A549 (cell line): ENCODE measurements at regions not wholly inside any gene's neighbourhood (a gene's known extent, or its start where the extent isn't known, plus 50 kb on each side); places are given as distances from the start of the nearest gene placed in this dataset.

Experiments
- ATAC-seq, 2 experiments: fragments of 200-7000 bp in 1 of 2; fragments of >200 bp in 1 of 2; cut with Nextera tagmentation in 1 of 2; cut with Tn5 transposase in 1 of 2; 3 replicates each; pipeline versions ENCODE4 v1.8.0 to v1.9.1; 2018 to 2020; ENCODE audit warnings: mild to moderate bottlenecking in 1 of 2, moderate library complexity in 1 of 2
- CTCF ChIA-PET: fragments of 300-600 bp; sonication (Branson Sonifier 250); formaldehyde crosslinking; extraction: SDS; loops from one replicate; lab custom pipeline; 2021; ENCODE audit warnings: antibody characterized with exemption, inconsistent platforms; lab: Yijun Ruan, JAX
- POLR2A ChIA-PET: fragments of 350-600 bp; formaldehyde crosslinking; extraction: SDS; loops from one replicate; lab custom pipeline; 2021; ENCODE audit warnings: antibody characterized with exemption, inconsistent platforms; lab: Yijun Ruan, JAX
- DNase-seq, 2 experiments: peaks; one replicate each; pipeline versions ENCODE4 v3.0.0 to v3.0.0-alpha.2; 2011 to 2016; ENCODE audit warnings: low read depth in 1 of 2, low spot score in 1 of 2
- FAIRE-seq: peaks from 2 replicates; lab custom pipeline; 2011; peaks lifted over from hg19 to GRCh38; lab: Jason Lieb, UNC
- H3K27ac ChIP-seq, 2 experiments: fragments of >200 bp; sonication (Bioruptor Twin); formaldehyde crosslinking; 3 replicates each; pipeline ENCODE4 v1.5.1; 2016 to 2017
- H3K4me1 ChIP-seq: fragments of >200 bp; sonication (Bioruptor Twin); formaldehyde crosslinking; 3 replicates; pipeline ENCODE4 v1.6.1; 2016
- H3K4me2 ChIP-seq: fragments of >200 bp; sonication (Bioruptor Twin); formaldehyde crosslinking; 3 replicates; pipeline ENCODE4 v1.6.1; 2016
- H3K4me3 ChIP-seq: fragments of >200 bp; sonication (Bioruptor Twin); formaldehyde crosslinking; 3 replicates; pipeline ENCODE4 v1.5.1; 2016
- H3K9me3 ChIP-seq: fragments of >200 bp; sonication (Bioruptor Twin); formaldehyde crosslinking; 3 replicates; pipeline ENCODE4 v1.6.1; 2016
- CBX8 ChIP-seq: fragments of 200-600 bp; sonication (generic); IDR thresholded peaks from 2 replicates; pipeline ENCODE4 v1.6.1; 2016
- CEBPB ChIP-seq, 2 experiments: fragments of >200 bp in 1 of 2; sonication (Bioruptor Twin) in 1 of 2; formaldehyde crosslinking in 1 of 2; IDR thresholded peaks; 2 replicates each; pipeline ENCODE4 v1.6.1; 2012 to 2016
- EHMT2 ChIP-seq: fragments of 200-600 bp; sonication (generic); IDR thresholded peaks from 2 replicates; pipeline ENCODE4 v1.6.1; 2016; ENCODE audit warnings: antibody characterized with exemption, low read depth, mild to moderate bottlenecking, moderate library complexity
- EP300 ChIP-seq, 2 experiments: fragments of >200 bp; sonication (Bioruptor Twin); formaldehyde crosslinking; IDR thresholded peaks; 2 replicates in 1 of 2; 3 replicates in 1 of 2; pipeline ENCODE4 v1.6.1; 2016 to 2017
- ESRRA ChIP-seq: fragments of 150-350 bp; IDR thresholded peaks from 2 replicates; pipeline ENCODE4 v1.6.1; 2014; ENCODE audit warnings: mild to moderate bottlenecking, low read length, borderline replicate concordance
- FOSB ChIP-seq: fragments of 250-450 bp; sonication (Bioruptor Pico); IDR thresholded peaks from 2 replicates; pipeline ENCODE4 v1.5.0; 2020; ENCODE audit warnings: mild to moderate bottlenecking, moderate library complexity
- GATA3 ChIP-seq: IDR thresholded peaks from 2 replicates; pipeline ENCODE4 v1.6.1; 2012; ENCODE audit warnings: borderline replicate concordance
- HDAC2 ChIP-seq: fragments of 200-600 bp; sonication (generic); IDR thresholded peaks from 2 replicates; pipeline ENCODE4 v1.6.1; 2016
- HOXA7 ChIP-seq: fragments of 250-450 bp; sonication (Bioruptor Pico); IDR thresholded peaks from 2 replicates; pipeline ENCODE4 v1.5.0; 2020; ENCODE audit warnings: mild to moderate bottlenecking, moderate library complexity
- HOXB13 ChIP-seq: fragments of 250-450 bp; sonication (Bioruptor Pico); IDR thresholded peaks from 2 replicates; pipeline ENCODE4 v1.5.0; 2020; ENCODE audit warnings: low read depth, mild to moderate bottlenecking, moderate library complexity
- JUNB ChIP-seq: fragments of >200 bp; sonication (Bioruptor Twin); formaldehyde crosslinking; IDR thresholded peaks from 2 replicates; pipeline ENCODE4 v1.6.1; 2016
- KDM1A ChIP-seq: fragments of 200-600 bp; sonication (generic); IDR thresholded peaks from 2 replicates; pipeline ENCODE4 v1.6.1; 2016; ENCODE audit warnings: low read depth, mild to moderate bottlenecking
- KDM5A ChIP-seq: fragments of 200-600 bp; sonication (generic); IDR thresholded peaks from 2 replicates; pipeline ENCODE4 v1.6.1; 2016; ENCODE audit warnings: antibody characterized with exemption, mild to moderate bottlenecking
- MAFK ChIP-seq: fragments of 450-650 bp; IDR thresholded peaks from 2 replicates; pipeline ENCODE4 v1.6.1; 2014; ENCODE audit not compliant: partially characterized antibody
- MYC ChIP-seq: IDR thresholded peaks from 2 replicates; pipeline ENCODE4 v1.6.1; 2012; ENCODE audit warnings: mild to moderate bottlenecking, inconsistent platforms, low read length, improper control_type of control experiment, borderline replicate concordance
- NFE2L2 ChIP-seq: fragments of 150-350 bp; conservative IDR thresholded peaks from 2 replicates; pipeline ENCODE4 v1.6.1; 2014; ENCODE audit warnings: low read length
- PHF8 ChIP-seq: fragments of 200-600 bp; sonication (generic); IDR thresholded peaks from 2 replicates; pipeline ENCODE4 v1.6.1; 2016; ENCODE audit warnings: low read depth, mild to moderate bottlenecking, antibody characterized with exemption, moderate library complexity, borderline replicate concordance
- POLR2A ChIP-seq: IDR thresholded peaks from 2 replicates; pipeline ENCODE4 v1.6.1; 2012; ENCODE audit warnings: mild to moderate bottlenecking, low read length
- RARB ChIP-seq: fragments of 250-450 bp; sonication (Bioruptor Pico); IDR thresholded peaks from 2 replicates; pipeline ENCODE4 v1.8.0; 2021; ENCODE audit warnings: mild to moderate bottlenecking, moderate library complexity
- RCOR1 ChIP-seq: fragments of 150-350 bp; IDR thresholded peaks from 2 replicates; pipeline ENCODE4 v1.6.1; 2014; ENCODE audit warnings: antibody characterized with exemption, low read length, low read depth
- RNF2 ChIP-seq: fragments of 200-600 bp; sonication (generic); IDR thresholded peaks from 2 replicates; pipeline ENCODE4 v1.6.1; 2016; ENCODE audit warnings: low read depth, mild to moderate bottlenecking, antibody characterized with exemption, moderate library complexity, borderline replicate concordance
- TFCP2L1 ChIP-seq: fragments of 250-450 bp; sonication (Bioruptor Pico); IDR thresholded peaks from 2 replicates; pipeline ENCODE4 v1.5.0; 2021; ENCODE audit warnings: mild to moderate bottlenecking
- TP53 ChIP-seq: fragments of 250-450 bp; sonication (Bioruptor Pico); IDR thresholded peaks from 2 replicates; pipeline ENCODE4 v1.5.0; 2021; ENCODE audit warnings: mild to moderate bottlenecking, moderate library complexity
- ZC3H11A ChIP-seq: fragments of 450-650 bp; IDR thresholded peaks from 2 replicates; pipeline ENCODE4 v1.6.1; 2014; ENCODE audit warnings: antibody characterized with exemption, mild to moderate bottlenecking
- ZFP36 ChIP-seq: fragments of 450-650 bp; IDR thresholded peaks from 2 replicates; pipeline ENCODE4 v1.6.1; 2014; ENCODE audit warnings: borderline replicate concordance; ENCODE audit not compliant: partially characterized antibody
- ZNF302 ChIP-seq: fragments of 250-450 bp; sonication (Bioruptor Pico); IDR thresholded peaks from 2 replicates; pipeline ENCODE4 v1.9.0; 2021; ENCODE audit warnings: inconsistent platforms, mild to moderate bottlenecking, moderate library complexity
- ZSCAN20 ChIP-seq: fragments of 250-450 bp; sonication (Bioruptor Pico); IDR thresholded peaks from 2 replicates; pipeline ENCODE4 v1.8.0; 2022; ENCODE audit warnings: mild to moderate bottlenecking, moderate library complexity
- WGBS: methylation state at CpG from one replicate; pipeline ENCODE4 v1.1.6; 2017; ENCODE audit errors: missing lambda C conversion rate; 5-methylcytosine and 5-hydroxymethylcytosine counted together
- TF ChIP-seq, protein P1 (sequence below): IDR thresholded peaks from 2 replicates; pipeline ENCODE4 v1.6.1; 2012
- TF ChIP-seq, protein P2 (sequence below): fragments of 200-600 bp; sonication (generic); IDR thresholded peaks from 2 replicates; pipeline ENCODE4 v1.6.1; 2016; ENCODE audit warnings: antibody characterized with exemption, mild to moderate bottlenecking, moderate library complexity
- TF ChIP-seq, protein P3 (sequence below): fragments of 150-350 bp; IDR thresholded peaks from 2 replicates; pipeline ENCODE4 v1.6.1; 2014; ENCODE audit warnings: low read depth, mild to moderate bottlenecking, low read length
- TF ChIP-seq, protein P4 (sequence below): fragments of >200 bp; sonication (Bioruptor Twin); formaldehyde crosslinking; IDR thresholded peaks from 3 replicates; pipeline ENCODE4 v1.6.1; 2016
- TF ChIP-seq, protein P5 (sequence below): fragments of 250-450 bp; sonication (Bioruptor Pico); IDR thresholded peaks from 2 replicates; pipeline ENCODE4 v1.5.0; 2021; ENCODE audit warnings: mild to moderate bottlenecking, moderate library complexity, borderline replicate concordance
- TF ChIP-seq, protein P6 (sequence below): fragments of 250-450 bp; sonication (Bioruptor Pico); IDR thresholded peaks from 2 replicates; pipeline ENCODE4 v1.5.0; 2020; ENCODE audit warnings: low read depth, mild to moderate bottlenecking, moderate library complexity

DNA sequence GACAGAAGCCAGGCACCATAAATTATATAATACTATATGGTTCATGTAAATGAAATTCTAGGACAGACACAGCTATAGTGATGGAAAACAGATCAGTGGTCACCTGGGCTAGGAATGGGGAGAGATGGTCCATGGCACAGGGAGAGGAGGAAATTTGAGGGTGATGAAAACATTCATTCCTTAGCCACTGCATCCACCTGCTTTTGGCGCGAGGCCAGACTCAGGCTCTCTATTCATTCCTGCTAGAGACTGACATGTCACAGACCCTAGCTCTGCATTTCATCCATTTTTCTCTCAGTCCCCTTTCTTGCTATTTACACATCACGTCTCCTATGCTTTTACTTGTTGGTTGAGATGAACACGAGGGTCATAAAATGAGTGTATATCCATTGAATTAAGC, 628.3 kb upstream of the SLC10A2 start:
- Histone ChIP-seq H3K4me2 (no peak overlapping the region), H3K27ac (no peak overlapping the region), H3K4me3 (no peak overlapping the region), H3K4me1 (no peaks in the 10 kb centered on the region), H3K9me3 (no peaks in the 10 kb centered on the region)
- ChIA-PET CTCF (no interaction called here), POLR2A (no interaction called here)
- DNase-seq (no peak), FAIRE-seq (no peak), ATAC-seq (no peak)
- 29% methylated on average over 4 of the region's 4 CpGs for WGBS
- TF ChIP-seq ZFP36 (no peak), CBX8 (no peak), HOXB13 (CRISPR knock-in tag) (no peak), CEBPB (IDR thresholded peaks at IDR 0.05) (no peak), RARB (CRISPR knock-in tag) (no peak), HDAC2 (no peak), KDM1A (no peak), RNF2 (no peak), FOSB (CRISPR knock-in tag) (no peak), GATA3 (no peak), NFE2L2 (no peak), ZNF302 (CRISPR knock-in tag) (no peak), JUNB (no peak), TFCP2L1 (CRISPR knock-in tag) (no peak)
- TF ChIP-seq, protein P1, sequence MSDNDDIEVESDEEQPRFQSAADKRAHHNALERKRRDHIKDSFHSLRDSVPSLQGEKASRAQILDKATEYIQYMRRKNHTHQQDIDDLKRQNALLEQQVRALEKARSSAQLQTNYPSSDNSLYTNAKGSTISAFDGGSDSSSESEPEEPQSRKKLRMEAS: no peak
- TF ChIP-seq, protein P2, sequence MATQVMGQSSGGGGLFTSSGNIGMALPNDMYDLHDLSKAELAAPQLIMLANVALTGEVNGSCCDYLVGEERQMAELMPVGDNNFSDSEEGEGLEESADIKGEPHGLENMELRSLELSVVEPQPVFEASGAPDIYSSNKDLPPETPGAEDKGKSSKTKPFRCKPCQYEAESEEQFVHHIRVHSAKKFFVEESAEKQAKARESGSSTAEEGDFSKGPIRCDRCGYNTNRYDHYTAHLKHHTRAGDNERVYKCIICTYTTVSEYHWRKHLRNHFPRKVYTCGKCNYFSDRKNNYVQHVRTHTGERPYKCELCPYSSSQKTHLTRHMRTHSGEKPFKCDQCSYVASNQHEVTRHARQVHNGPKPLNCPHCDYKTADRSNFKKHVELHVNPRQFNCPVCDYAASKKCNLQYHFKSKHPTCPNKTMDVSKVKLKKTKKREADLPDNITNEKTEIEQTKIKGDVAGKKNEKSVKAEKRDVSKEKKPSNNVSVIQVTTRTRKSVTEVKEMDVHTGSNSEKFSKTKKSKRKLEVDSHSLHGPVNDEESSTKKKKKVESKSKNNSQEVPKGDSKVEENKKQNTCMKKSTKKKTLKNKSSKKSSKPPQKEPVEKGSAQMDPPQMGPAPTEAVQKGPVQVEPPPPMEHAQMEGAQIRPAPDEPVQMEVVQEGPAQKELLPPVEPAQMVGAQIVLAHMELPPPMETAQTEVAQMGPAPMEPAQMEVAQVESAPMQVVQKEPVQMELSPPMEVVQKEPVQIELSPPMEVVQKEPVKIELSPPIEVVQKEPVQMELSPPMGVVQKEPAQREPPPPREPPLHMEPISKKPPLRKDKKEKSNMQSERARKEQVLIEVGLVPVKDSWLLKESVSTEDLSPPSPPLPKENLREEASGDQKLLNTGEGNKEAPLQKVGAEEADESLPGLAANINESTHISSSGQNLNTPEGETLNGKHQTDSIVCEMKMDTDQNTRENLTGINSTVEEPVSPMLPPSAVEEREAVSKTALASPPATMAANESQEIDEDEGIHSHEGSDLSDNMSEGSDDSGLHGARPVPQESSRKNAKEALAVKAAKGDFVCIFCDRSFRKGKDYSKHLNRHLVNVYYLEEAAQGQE: no peak
- TF ChIP-seq, protein P3, sequence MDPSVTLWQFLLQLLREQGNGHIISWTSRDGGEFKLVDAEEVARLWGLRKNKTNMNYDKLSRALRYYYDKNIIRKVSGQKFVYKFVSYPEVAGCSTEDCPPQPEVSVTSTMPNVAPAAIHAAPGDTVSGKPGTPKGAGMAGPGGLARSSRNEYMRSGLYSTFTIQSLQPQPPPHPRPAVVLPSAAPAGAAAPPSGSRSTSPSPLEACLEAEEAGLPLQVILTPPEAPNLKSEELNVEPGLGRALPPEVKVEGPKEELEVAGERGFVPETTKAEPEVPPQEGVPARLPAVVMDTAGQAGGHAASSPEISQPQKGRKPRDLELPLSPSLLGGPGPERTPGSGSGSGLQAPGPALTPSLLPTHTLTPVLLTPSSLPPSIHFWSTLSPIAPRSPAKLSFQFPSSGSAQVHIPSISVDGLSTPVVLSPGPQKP: no peak
- TF ChIP-seq, protein P4, sequence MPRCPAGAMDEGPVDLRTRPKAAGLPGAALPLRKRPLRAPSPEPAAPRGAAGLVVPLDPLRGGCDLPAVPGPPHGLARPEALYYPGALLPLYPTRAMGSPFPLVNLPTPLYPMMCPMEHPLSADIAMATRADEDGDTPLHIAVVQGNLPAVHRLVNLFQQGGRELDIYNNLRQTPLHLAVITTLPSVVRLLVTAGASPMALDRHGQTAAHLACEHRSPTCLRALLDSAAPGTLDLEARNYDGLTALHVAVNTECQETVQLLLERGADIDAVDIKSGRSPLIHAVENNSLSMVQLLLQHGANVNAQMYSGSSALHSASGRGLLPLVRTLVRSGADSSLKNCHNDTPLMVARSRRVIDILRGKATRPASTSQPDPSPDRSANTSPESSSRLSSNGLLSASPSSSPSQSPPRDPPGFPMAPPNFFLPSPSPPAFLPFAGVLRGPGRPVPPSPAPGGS: no peak

DNA sequence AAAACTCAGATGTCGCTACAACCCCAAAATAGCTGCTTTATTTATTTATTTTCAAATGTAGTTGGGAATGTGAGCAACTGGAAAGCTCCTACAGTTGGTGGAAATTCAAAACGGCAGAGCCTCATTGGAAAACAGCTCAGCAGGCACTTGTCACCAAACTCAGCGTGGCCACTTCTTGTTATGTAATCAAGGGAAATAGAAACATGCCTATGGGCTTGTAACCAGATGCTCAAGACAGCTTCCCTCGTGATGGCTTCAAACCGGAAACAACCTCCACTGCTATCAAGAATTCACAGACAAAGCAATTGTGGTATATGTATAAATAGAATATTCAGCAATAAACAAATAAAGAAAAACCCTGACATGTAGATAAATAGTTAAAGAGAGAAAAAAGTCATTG, 627.8 kb upstream of the SLC10A2 start:
- H3K9me3 ChIP-seq: no peaks in the 10 kb centered on the region
- no peak for DNase-seq
- ChIA-PET POLR2A (no interaction called here), CTCF (no interaction called here)
- no peak for TF ChIP-seq RCOR1
- no peak for TF ChIP-seq ZSCAN20
- TF ChIP-seq EP300 (IDR thresholded peaks at IDR 0.05): no peak
- no peak for TF ChIP-seq POLR2A
- TF ChIP-seq, protein P5, sequence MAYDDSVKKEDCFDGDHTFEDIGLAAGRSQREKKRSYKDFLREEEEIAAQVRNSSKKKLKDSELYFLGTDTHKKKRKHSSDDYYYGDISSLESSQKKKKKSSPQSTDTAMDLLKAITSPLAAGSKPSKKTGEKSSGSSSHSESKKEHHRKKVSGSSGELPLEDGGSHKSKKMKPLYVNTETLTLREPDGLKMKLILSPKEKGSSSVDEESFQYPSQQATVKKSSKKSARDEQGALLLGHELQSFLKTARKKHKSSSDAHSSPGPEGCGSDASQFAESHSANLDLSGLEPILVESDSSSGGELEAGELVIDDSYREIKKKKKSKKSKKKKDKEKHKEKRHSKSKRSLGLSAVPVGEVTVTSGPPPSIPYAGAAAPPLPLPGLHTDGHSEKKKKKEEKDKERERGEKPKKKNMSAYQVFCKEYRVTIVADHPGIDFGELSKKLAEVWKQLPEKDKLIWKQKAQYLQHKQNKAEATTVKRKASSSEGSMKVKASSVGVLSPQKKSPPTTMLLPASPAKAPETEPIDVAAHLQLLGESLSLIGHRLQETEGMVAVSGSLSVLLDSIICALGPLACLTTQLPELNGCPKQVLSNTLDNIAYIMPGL (CRISPR knock-in tag): no peak
- no peak for TF ChIP-seq KDM5A
- TF ChIP-seq MYC: no peak
- TF ChIP-seq TP53 (CRISPR knock-in tag): no peak
- TF ChIP-seq, protein P6, sequence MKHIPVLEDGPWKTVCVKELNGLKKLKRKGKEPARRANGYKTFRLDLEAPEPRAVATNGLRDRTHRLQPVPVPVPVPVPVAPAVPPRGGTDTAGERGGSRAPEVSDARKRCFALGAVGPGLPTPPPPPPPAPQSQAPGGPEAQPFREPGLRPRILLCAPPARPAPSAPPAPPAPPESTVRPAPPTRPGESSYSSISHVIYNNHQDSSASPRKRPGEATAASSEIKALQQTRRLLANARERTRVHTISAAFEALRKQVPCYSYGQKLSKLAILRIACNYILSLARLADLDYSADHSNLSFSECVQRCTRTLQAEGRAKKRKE (CRISPR knock-in tag): no peak
- no peak for TF ChIP-seq PHF8
- TF ChIP-seq HOXA7 (CRISPR knock-in tag): no peak
- no peak for TF ChIP-seq CEBPB (IDR thresholded peaks at IDR 0.05)
- TF ChIP-seq ESRRA: no peak
- no peak for TF ChIP-seq EHMT2
- no peak for TF ChIP-seq ZC3H11A
- no peak for TF ChIP-seq MAFK
- TF ChIP-seq, protein P1: no peak
- no peak for ATAC-seq
- H3K4me2 ChIP-seq: no peak overlapping the region
- H3K27ac ChIP-seq: no peak overlapping the region
- no peak for FAIRE-seq
- H3K4me3 ChIP-seq: no peak overlapping the region
- WGBS: 5% methylated on average over 5 of the region's 5 CpGs
- no peaks in the 10 kb centered on the region for H3K4me1 ChIP-seq
